ENCODE measurements at regions not wholly inside any gene's neighbourhood (a gene's known extent, or its start where the extent isn't known, plus 50 kb on each side); places are given as distances from the start of the nearest gene placed in this dataset.

DNA sequence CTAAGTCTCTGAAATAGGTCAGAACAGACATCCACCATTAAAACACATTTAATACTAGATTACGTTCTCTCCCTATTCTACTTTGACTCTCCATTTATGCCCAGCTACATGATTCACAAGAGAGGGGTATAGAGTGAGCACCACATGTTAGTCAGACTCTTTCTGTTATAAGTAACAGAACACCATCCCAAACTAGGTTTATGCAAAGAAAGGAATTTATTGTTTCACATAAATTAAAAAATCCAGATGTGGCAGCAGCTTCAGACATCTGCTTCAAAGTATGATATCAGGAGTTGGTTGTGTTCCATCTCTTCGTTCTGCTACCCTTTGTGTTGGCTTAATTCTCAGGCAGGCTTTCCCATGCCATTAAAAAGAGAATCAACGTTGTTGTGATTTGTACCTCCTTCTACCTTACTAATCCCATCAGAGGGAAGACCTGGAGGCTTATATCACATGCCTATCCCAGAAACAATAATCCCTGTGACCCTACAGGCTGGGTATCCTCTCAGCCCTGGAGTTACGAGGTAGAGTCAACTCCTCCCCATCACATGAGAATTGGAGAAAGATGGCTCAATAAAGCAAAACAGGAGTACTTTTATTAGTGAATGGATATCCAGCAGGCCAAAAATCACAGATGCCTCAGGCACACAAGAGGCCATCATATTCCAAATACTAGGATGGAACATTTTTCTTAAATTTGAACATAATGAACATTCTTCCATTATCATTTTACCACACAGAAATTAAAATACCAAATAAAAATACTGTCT lies 163.2 kb downstream of the SLC7A11 start (continued):
- TF ChIP-seq OVOL2 (CRISPR knock-in tag; IDR thresholded peaks at IDR 0.05; ENCODE audit: borderline replicate concordance), result no peak
- no peak for TF ChIP-seq ZNF232 (CRISPR knock-in tag; IDR thresholded peaks at IDR 0.05)
- no peak for TF ChIP-seq ZNF263 (CRISPR knock-in tag; IDR thresholded peaks at IDR 0.05; ENCODE audit: low read depth)
- no peak for TF ChIP-seq RELA (CRISPR knock-in tag; IDR thresholded peaks at IDR 0.05; ENCODE audit: borderline replicate concordance)
- no peak for TF ChIP-seq AFF4 (CRISPR knock-in tag; IDR thresholded peaks at IDR 0.05; ENCODE audit: borderline replicate concordance)
- no peak for TF ChIP-seq NFE2L1 (CRISPR knock-in tag; IDR thresholded peaks at IDR 0.05)

- ATAC-seq (no peak), DNase-seq (ENCODE audit: low spot score) (no peak)
- ChIA-PET CTCF (interaction anchor here (1.2 kb wide), 1 partner anchor 12 kb away, joined by 5 read pairs; no protein-coding TSS in a partner anchor), POLR2A (no interaction called here)
- no peak overlapping the region for H3K27ac Mint-ChIP-seq
- no peaks in the 10 kb centered on the region for H3K27me3 Mint-ChIP-seq (ENCODE audit: low read depth)
- no peak overlapping the region for H3K4me3 Mint-ChIP-seq
- H3K36me3 Mint-ChIP-seq, result no peaks in the 10 kb centered on the region
- H3K9me3 Mint-ChIP-seq, result no peaks in the 10 kb centered on the region
- peaks cover 7% of the 10 kb centered on the region for H3K4me1 Mint-ChIP-seq
- TF ChIP-seq AFF4 (CRISPR knock-in tag; IDR thresholded peaks at IDR 0.05; ENCODE audit: borderline replicate concordance), result no peak
- TF ChIP-seq, protein P1, sequence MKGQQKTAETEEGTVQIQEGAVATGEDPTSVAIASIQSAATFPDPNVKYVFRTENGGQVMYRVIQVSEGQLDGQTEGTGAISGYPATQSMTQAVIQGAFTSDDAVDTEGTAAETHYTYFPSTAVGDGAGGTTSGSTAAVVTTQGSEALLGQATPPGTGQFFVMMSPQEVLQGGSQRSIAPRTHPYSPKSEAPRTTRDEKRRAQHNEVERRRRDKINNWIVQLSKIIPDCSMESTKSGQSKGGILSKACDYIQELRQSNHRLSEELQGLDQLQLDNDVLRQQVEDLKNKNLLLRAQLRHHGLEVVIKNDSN (CRISPR knock-in tag; IDR thresholded peaks at IDR 0.05), result no peak
Observed at GRCh38 chr4:138078253-138078652, 163.9 kb downstream of the SLC7A11 start.

- no peak overlapping the region for H3K4me3 Mint-ChIP-seq
- ChIA-PET CTCF (no interaction called here), POLR2A (no interaction called here)
- peaks cover 4% of the 10 kb centered on the region for H3K4me1 Mint-ChIP-seq
- no peak for DNase-seq (ENCODE audit: low spot score)
- H3K9me3 Mint-ChIP-seq, result no peaks in the 10 kb centered on the region
- H3K36me3 Mint-ChIP-seq, result no peaks in the 10 kb centered on the region
- no peak for ATAC-seq
- TF ChIP-seq NFATC4 (CRISPR knock-in tag; IDR thresholded peaks at IDR 0.05), result no peak
- no peak for TF ChIP-seq AR (CRISPR knock-in tag; IDR thresholded peaks at IDR 0.05)
- TF ChIP-seq USF2 (CRISPR knock-in tag; IDR thresholded peaks at IDR 0.05), result no peak
- H3K27me3 Mint-ChIP-seq (ENCODE audit: low read depth), result no peaks in the 10 kb centered on the region
- no peak overlapping the region for H3K27ac Mint-ChIP-seq
Observed at GRCh38 chr4:138076561-138076960, 165.6 kb downstream of the SLC7A11 start.
